ENCODE measurements at regions not wholly inside any gene's neighbourhood (a gene's known extent, or its start where the extent isn't known, plus 50 kb on each side); places are given as distances from the start of the nearest gene placed in this dataset.
"Not testable (repeated sequence)": the region's sequence is repeated elsewhere in the genome, so short reads cannot be mapped to it uniquely, and the experiment has no call there.

DNA sequence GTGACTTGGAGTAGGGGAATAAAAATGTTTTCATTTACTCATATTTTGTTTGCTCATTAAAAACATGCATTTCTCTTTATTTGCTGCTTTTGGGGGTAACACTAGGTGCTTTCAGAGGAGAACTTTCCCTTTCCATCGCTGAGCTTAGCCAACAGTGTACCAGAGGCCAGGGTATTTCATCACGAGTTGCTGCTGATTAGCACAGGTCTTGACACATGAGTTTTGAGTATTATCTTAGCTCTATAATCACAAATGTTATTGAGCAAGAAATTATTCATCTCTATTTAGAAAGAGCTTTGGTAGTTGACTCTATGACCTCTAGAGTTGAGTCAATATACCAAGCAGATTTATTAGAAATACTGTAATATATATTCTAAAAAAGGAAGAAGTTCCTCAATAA, 375.9 kb downstream of the NXPH1 start:
- no peak for DNase-seq

DNA sequence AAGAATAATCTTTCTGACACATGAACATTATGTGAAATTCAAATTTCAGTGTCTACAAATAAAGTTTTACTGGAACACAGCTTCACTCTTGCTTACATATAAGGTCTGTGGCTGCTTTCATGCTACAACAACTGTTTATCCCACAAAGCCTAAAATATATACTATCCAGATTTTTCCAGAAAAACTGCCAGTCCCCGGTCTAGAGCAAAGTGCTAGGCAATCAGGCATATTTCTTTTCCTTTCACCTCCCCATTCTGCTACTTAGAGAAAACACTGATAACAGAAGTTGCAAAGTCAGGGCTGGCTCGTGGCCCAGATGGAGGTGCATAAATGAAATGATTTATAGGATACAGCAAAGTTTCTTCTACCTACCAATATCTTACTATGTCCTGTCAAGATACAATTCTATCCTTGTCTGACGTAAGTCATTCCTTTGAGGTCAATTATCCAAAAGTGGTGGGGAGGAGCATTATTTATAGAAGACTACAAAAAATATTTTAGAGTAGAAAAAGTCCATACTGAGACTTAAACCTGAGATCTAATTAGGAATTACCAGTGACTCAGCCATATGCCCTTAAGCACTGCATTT, 384.1 kb downstream of the NXPH1 start:
- DNase-seq: no peak

DNA sequence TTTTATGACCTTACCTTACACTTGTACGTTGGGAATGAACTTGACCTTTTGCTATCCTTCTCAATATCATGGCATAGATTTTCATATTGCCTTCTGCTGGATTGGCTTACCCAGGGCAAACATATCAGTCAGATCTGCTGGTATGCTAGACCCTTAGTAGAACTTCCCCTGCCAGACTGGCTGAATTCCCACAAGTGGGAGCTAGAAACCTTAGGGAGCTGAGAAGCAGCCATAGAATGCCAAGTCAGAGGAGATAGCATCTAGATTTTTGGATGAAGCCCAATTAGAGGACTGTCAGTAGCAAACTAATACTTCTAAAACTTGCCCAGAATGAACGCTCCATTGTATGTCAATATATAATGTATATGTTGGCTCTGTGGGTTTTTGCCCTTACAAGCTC, 385.0 kb downstream of the NXPH1 start:
- DNase-seq: no peak

DNA sequence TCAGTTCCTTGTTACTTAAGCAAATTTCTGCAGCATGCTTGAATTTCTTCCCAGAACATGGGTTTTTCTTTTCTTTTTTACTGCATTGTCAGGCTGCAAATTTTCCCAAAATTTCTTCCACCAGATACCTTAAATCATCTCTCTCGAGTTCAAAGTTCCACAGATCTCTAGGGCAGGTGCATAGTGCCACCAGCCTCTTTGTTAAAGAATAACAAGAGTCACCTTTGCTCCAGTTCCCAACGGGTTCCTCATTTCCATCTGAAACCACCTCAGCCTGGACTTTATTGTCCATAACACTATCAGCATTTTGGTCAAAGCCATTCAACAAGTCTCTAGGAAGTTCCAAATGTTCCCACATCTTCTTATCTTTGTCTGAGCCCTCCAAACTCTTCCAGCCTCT, 389.2 kb downstream of the NXPH1 start:
- DNase-seq: no peak

DNA sequence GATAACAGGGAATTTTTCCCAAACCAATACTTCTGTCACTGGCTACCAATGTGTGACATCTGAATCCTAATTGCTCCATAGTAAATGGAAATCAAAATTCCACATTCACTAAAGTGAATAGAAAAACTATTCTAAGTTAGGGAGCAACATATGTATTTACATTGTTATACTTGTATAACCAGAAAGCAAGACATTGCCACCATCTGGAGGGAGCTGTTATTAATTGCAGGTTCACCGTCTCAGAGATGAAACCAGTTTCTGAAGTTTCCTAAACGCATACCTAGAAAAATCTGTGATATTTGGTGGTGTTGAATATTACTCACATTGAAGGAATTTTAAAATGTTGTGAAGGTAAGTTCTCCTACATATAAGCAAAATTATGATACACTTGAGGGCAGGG, 390.1 kb downstream of the NXPH1 start:
- no peak for DNase-seq

DNA sequence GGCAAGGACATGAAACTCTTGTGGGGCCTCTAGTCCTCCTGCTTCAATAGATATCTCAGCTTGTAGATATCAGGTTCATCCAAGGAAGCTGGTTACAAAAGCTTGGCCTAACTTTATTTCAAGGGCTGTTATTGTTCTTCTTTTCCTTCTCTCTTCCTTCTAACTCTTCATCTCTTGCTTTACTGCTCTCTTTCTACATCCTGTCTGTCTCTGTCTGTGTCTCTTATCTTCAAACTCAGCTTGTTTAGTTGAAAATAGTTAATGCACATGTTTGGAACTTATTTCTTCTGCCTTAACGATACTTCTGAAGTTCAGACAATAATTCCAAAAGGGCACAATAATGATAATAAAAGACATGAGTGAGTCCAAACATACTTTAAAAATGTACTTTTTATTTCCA, 393.9 kb downstream of the NXPH1 start:
- DNase-seq: no peak

DNA sequence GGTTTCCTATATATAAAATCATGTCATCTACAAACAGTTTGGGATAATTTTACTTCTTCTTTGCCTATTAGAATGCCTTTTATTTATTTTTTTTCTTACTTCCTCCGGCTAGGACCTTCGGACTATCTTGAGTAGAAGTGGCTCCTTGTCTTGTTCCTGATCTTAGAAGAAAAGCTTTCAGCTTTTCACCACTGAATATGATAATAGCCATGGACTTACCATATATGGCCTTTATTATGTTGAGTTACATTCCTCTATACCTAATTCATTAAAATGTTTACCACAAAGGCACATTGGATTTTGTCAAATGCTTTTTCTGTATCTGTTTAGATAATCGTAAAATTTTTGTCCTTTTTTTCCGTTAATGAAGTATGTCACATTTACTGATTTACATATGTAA, 395.7 kb downstream of the NXPH1 start:
- no peak for DNase-seq

DNA sequence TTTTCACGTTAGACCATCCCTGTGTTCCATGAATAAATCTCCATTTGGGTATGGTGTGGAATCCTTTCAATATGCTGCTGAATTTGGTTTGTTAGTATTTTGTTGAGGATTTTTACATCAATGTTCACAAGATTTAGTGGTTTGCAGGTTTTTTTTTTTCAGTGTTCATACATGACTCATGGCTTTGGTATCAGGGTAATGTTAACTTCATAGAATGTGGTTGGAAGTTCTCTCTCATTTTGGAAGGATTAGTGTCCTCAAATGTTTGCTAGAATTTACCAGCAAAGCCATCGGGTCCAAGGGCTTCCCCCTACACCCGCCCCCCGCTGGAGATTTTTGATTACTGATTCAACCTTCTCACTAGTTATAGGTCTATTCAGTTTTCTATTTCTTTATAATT, 398.0 kb downstream of the NXPH1 start:
- DNase-seq: no peak

DNA sequence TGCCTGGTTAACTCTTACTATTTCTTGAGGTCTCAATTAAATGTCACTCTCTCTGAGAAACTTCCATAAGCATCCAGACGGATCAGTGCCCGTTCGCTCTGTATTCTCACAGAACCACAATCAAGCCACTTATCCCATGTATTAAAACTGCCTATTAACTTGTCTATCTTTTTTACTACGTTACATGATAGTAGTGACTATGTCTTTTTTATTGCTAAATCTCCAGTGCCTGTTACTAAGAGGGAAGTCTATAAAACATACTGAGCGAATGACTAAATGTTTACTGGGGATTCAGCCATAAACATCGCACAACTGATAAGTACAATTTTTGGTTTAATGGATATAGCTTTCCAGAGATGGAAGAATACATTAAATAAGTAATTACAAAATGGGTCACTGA, 399.9 kb downstream of the NXPH1 start:
- no peak for DNase-seq

DNA sequence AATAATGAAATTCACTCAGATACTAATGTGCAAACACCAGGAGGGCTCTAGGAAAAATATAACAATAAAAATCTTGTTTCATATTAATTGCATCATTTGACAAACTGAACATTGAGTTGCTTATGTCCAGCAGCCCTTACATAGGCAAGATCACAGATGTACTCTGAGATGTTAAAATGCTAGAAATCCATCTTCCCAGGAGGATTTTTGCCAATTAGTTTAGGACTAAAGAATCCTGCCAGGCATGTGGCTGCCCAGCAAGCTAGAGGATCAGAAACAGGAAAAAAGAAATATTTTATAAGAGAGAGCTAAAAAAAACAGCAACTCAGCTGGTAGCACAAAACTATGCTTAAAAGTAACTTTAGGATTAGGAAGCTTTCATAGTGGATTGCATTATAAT, 407.8 kb downstream of the NXPH1 start:
- no peak for DNase-seq

DNA sequence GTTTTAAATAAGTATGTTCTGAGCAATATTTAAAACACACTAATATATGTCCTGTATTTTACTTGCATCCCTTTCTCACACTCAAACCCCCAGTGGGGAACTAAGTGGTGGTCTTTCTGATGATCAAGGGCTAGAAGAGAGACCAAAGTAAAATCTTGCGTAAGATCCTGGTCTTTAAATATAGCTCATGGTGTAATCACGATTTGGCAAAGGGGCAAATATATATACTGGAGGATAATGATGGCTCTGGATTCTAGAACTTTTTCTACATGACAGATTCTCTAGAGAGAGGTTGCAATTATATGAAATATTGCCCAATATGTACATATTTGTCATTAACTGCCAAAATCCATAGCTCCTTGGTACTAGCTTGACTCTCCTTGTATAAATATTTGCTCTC, 438.3 kb downstream of the NXPH1 start:
- no peak for DNase-seq

DNA sequence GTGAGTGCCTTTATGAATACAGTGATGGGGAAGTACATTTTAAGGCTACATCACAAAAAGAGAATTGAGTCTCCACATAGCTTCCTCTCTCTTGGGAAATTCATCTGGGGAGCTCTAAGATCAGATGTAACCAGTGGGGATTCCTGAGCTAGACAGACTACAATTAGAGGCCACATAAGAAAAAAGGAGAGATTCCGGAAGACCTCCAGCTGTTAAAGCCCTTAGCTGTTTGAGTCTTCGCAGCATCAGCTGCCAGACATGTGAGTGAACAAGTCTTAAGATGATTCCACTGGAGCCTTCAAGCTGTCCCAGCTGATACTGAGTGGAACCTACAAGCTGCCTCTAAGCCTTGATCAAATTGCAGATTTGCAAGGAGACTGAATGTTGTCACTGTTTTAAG, 448.5 kb downstream of the NXPH1 start:
- no peak for DNase-seq

DNA sequence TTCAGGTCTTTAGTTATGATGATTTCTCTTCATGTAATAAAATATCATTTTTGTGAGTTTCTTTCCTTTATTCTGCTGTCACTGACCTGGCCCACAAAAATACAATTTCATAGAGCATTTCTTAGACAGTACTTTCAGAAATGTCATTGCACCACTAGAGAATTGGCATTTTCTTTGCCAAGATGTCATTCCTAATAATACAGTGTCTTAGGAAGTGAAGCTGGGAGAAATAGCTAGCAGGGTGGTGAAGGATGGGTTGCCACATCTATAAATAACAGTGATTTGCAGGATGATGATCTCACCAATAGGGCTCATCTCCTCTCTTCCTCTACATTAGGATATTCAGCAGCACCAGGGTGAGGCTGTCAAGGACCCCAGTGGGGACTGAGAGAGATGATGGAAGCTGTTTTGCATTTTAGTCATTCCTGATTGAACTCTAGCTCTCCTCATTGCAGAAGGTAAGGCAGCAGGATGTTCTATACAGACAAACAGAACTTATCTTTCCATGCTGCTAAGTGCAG, 452.1 kb downstream of the NXPH1 start:
- DNase-seq: no peak

DNA sequence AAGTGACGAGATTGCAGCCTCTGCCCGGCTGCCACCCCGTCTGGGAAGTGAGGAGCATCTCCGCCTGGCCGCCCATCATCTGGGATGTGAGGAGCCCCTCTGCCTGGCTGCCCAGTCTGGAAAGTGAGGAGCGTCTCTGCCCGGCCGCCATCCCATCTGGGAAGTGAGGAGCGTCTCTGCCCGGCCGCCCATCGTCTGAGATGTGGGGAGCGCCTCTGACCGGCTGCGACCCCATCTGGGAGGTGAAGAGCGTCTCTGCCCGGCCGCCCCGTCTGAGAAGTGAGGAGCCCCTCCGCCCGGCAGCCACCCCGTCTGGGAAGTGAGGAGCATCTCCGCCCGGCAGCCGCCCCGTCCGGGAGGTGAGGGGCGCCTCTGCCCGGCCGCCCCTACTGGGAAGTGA, 456.9 kb downstream of the NXPH1 start:
- DNase-seq: not testable (repeated sequence)

DNA sequence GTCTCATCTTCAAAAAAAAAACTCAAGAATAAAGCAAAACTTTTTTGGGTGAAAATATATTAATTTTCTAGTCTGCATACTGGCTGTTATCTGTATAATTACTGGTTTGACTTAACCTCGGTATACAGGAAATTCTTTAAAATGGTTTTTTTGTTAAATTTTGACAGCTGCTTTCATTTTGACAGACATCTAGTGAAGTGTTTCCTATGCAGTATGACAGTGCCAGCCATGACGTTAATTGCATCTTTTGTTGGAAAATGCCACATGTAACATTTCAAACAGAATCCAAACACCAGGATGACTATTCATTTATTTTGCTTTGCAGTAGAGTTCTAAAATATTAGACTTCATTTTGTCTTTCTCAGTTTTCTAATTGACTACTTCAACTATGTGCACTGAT, 460.4 kb downstream of the NXPH1 start:
- no peak for DNase-seq

DNA sequence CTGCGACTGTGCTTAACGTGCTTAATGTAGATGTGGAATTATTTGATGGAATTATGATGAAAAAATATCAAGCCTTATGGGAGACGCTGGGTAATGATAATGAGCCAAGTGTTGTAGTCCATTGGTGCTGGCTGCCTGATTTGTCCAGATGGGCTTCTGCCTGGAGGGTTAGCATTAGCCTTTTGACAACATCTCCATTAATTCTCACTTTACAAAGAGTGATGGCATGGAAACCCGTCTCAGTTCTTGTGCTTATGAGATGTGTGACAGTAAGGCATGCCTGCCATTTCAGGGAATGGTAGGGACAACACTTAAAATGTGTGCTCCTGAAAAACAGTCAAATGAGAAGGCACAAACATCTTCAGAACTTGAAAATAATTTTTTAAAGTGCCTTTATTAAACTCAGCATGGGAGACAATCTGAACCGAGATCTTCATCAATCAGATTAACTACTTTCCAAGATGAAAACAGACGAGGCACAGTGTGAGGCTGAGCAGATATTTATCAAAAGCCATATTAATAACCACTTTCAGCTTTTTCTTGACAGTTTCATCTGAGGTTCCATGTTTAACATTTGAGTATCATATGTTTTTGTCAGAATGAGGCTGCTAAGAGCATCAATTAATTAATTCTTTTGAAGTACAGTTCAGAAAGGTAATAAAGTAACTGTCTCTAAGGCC, 473.1 kb downstream of the NXPH1 start:
- no peak for DNase-seq

DNA sequence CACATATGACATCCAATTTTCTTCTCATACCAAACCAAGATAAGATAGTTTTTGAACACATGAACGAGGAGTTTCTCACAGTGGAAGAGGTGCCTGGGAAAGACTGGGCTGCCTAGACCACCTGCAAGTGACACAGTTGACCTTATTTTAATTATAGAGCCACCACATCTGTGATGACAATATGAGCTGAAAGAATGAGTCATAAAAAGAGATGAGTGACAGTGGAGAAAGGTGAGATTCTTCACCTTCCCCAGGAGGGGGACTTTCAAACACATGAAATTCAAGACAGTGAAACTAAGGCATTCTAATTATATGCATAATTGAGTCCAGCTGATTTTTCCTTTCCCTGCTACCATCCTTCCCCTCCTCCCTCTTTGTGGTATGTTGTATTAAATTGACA, 475.5 kb downstream of the NXPH1 start:
- DNase-seq: no peak

DNA sequence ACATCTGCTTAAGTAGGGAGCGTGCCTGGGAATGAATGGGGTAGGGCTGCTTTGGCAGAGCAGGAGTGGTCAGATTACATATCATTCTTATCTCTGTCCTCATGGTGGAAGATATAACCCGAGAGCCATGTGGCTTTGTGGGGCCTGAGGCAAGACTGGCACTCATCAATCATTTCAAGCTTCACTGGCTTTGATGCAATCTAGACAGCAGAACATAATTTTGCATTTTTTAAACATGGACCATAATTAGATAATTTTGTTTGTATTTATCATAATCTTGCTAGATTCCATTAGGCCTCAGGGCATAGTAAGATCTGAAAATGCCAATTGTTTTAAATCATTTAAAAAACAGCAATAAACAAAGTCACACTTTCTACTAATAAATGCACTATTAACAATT, 480.3 kb downstream of the NXPH1 start:
- no peak for DNase-seq

DNA sequence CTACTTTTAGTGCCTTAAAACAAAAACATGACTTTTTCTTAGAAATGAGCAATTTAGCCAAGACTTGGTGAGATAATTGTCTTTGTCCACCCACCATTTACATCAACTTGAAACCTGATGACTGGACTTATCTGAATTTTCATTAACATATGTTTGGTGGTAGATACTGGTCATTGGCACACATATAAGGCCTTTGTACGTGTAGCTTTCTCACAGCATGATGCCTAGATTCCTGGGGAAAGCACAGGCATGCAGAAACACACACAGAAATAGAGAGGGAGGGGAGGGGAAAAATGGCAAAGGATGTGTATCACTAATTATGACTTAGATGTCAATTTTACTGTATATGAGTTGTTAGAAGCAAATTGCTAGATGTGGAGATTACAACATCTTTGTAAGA, 488.4 kb downstream of the NXPH1 start:
- no peak for DNase-seq

DNA sequence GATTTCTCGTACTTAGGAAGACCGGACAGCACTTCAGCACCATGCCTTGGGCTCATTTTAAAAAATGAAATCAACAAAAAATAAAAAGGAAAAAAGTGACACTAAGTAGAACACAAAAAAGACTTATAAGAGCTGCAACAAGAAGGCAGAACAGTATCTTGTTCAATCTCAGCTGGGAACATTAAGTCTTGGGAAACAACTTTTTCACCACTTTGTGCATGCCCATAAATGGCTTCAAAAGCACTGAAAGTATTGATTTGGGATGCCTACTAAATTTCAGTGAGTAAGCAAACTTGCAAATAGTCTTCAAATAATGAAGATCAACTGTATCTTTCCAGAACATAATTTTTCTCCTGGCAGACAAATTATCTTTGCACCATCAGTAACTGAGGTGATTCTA, 489.3 kb downstream of the NXPH1 start:
- no peak for DNase-seq

DNA sequence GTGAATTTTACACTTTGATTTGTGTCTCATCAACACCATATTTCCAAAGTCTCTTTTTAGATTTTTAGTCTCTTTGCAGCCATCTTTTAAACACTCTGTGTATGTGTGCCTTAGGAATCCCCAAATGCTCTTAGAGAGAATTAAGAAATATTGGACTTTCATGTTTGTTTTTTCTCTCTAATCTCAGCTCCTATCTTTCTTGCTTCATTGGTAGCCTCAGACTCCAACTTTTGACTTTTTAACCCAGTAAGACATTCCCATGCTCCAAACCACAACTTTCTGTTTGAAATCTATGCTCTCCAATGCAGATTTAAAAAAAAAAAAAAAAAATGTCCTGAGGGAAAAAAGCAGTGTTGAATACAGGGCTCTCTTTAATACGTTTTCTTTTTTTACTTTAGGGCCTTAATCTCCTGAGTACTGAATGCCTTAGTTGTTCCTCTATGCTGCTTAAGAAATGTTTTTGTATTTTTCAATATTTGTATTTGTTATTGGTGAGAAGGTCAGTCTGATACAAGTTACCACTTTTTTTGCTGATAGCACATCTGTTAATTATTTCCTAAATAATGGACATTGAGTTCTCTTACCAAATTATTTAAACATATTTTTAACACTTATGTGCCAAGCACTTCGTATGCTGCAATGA, 489.9 kb downstream of the NXPH1 start:
- no peak for DNase-seq

DNA sequence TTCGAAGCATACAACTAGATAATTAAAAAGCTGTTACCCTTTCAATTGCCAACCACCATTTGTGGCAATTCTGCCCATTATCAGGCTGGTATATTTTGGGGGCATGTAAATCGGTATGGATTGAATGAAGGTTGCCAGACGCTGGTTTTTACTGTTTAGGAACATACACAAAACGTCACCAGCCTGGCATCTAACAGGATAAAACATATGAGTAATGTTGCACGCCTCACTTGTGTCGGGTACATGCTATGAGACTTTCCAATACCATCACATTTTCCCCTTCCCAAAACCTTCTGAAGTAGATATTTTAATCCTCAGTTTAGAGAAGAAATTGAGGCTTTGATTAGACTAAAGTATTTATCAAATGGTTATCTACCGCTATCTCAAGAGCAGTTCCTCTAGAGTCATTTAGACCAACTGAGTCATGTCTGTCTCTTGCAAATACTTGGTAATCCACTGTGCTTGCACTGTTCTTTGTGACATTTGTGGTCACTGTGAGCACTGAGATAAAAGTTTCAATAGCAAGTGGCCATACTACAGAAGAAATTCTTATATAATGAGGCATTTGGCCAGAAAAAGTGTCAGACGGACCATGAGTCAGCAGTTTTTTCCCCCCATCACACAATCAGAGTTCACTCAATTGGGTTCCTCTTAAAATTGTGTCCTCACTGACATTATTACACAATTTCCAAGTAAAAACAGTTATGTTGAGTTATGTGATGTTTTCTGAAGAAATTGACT, 498.7 kb downstream of the NXPH1 start:
- DNase-seq: no peak

DNA sequence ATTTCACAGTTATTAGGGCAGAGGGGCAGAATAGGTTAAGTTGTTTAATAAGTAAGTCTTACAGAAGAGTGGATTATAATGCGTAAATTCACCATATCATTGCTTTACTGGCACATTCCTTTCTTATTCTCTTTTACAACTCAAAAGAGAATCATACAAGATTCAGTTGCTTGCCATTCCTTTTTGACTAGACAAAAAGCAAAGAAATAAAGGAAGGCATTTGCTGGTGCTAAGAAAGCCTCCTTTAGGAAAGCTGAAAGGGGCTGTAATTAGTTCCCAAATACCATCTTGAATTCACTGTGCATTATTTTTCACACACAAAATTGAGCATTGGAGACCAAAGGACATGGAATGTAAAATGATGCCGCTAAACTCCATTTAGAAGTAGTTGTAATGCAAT, 499.3 kb downstream of the NXPH1 start:
- no peak for DNase-seq

DNA sequence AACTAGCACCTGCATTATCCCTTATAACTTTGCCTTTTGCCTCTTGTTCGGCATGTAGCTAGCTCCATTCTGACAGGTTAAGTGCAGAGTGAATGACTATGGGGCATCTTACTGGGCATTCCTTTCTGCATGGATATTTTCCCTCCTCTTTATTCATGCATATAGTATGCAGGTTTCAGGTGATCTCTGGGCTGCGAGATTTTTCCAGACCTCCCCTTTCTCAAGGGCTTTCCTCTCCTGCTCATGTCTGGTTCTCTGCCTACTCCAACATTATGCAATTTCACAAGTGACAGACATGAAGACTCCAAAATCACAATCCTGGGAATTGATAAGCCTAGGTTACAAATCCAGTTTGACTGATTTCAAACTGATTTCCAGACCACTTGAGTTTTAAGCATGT, 503.8 kb downstream of the NXPH1 start:
- DNase-seq: no peak

All from right forelimb (tissue), 1 donor.